ENCODE measurements at regions not wholly inside any gene's neighbourhood (a gene's known extent, or its start where the extent isn't known, plus 50 kb on each side); places are given as distances from the start of the nearest gene placed in this dataset.

GRCh38 chr6:170075659-170076223, 215.1 kb downstream of the DLL1 start:
- Mint-ChIP-seq H3K9me3 (peaks cover 0 to 9% (median 0%) of the 10 kb centered on the region in 9 donors), H3K27ac (no peak overlapping the region), H3K27me3 (peaks cover 0 to 7% (median 2%) of the 10 kb centered on the region in 5 donors), H3K36me3 (peaks cover 0 to 6% (median 0%) of the 10 kb centered on the region in 3 donors), H3K4me1 (peaks cover 0 to 1% (median 0%) of the 10 kb centered on the region in 4 donors), H3K4me3 (no peak overlapping the region)
- POLR2A ChIA-PET: no interaction called here
- ATAC-seq: no peak
- peak in 2 of 10 donors; percentile 12 to 50 for DNase-seq

GRCh38 chr6:170074907-170075306, 216.0 kb downstream of the DLL1 start:
- POLR2A ChIA-PET: no interaction called here
- no peak for ATAC-seq

GRCh38 chr6:170074435-170074834, 216.4 kb downstream of the DLL1 start:
- Mint-ChIP-seq H3K36me3 (peaks cover 0 to 15% (median 2%) of the 10 kb centered on the region in 3 donors), H3K27me3 (peaks cover 0 to 7% (median 2%) of the 10 kb centered on the region in 5 donors), H3K4me3 (no peak overlapping the region), H3K4me1 (peaks cover 0 to 1% (median 0%) of the 10 kb centered on the region in 4 donors), H3K27ac (no peak overlapping the region), H3K9me3 (peaks cover 0 to 21% (median 5%) of the 10 kb centered on the region in 9 donors)
- peak in 1 of 10 donors; percentile 16 for DNase-seq
- POLR2A ChIA-PET: no interaction called here
- no peak for ATAC-seq

More at GRCh38 chr6:170074907-170075306, 216.0 kb downstream of the DLL1 start:
- Mint-ChIP-seq H3K36me3 (peaks cover 0 to 11% (median 0%) of the 10 kb centered on the region in 3 donors), H3K27ac (no peak overlapping the region), H3K9me3 (peaks cover 0 to 17% (median under 1%) of the 10 kb centered on the region in 9 donors), H3K4me3 (no peak overlapping the region), H3K4me1 (peaks cover 0 to 1% (median 0%) of the 10 kb centered on the region in 4 donors), H3K27me3 (peaks cover 0 to 7% (median 2%) of the 10 kb centered on the region in 5 donors)
- peak in 2 of 10 donors; percentile 8 to 55 for DNase-seq

- Mint-ChIP-seq H3K27me3 (peaks cover 0 to 7% (median 2%) of the 10 kb centered on the region in 5 donors), H3K36me3 (peaks cover 0 to 18% (median 2%) of the 10 kb centered on the region in 3 donors), H3K4me1 (peaks cover 0 to 1% (median 0%) of the 10 kb centered on the region in 4 donors), H3K4me3 (no peak overlapping the region), H3K27ac (no peak overlapping the region), H3K9me3 (peaks cover 0 to 18% (median 8%) of the 10 kb centered on the region in 9 donors)
- ATAC-seq: no peak
- POLR2A ChIA-PET: no interaction called here
- peak in 2 of 10 donors; percentile 9 to 56 for DNase-seq
These were observed 217.0 kb downstream of the DLL1 start for GRCh38 chr6:170073846-170074245.

GRCh38 chr6:170072246-170072645, 218.6 kb downstream of the DLL1 start:
- H3K4me1 Mint-ChIP-seq: peaks cover 0 to 3% (median 0%) of the 10 kb centered on the region in 4 donors

GRCh38 chr6:170069611-170070010, 221.3 kb downstream of the DLL1 start:
- Mint-ChIP-seq H3K4me1 (peaks cover 0 to 2% (median 0%) of the 10 kb centered on the region in 4 donors), H3K4me3 (no peak overlapping the region), H3K9me3 (peaks cover 0 to 16% (median 8%) of the 10 kb centered on the region in 9 donors), H3K36me3 (peaks cover 0 to 18% (median 2%) of the 10 kb centered on the region in 3 donors), H3K27ac (peak overlapping the region in 1 of 10 donors; percentile 39), H3K27me3 (peaks cover 0 to 7% (median 2%) of the 10 kb centered on the region in 5 donors)
- POLR2A ChIA-PET: no interaction called here
- ATAC-seq: no peak
- DNase-seq: no peak

More at GRCh38 chr6:170072246-170072645, 218.6 kb downstream of the DLL1 start:
- DNase-seq: no peak
- peaks cover 0 to 16% (median 8%) of the 10 kb centered on the region in 9 donors for H3K9me3 Mint-ChIP-seq
- H3K27ac Mint-ChIP-seq: no peak overlapping the region
- POLR2A ChIA-PET: no interaction called here
- peaks cover 0 to 18% (median 2%) of the 10 kb centered on the region in 3 donors for H3K36me3 Mint-ChIP-seq
- ATAC-seq: no peak
- H3K4me3 Mint-ChIP-seq: no peak overlapping the region
- peaks cover 0 to 7% (median 2%) of the 10 kb centered on the region in 5 donors for H3K27me3 Mint-ChIP-seq

- POLR2A ChIA-PET: no interaction called here
- Mint-ChIP-seq H3K36me3 (peaks cover 0 to 18% (median 2%) of the 10 kb centered on the region in 3 donors), H3K27me3 (peaks cover 0 to 7% (median 2%) of the 10 kb centered on the region in 5 donors), H3K27ac (no peak overlapping the region), H3K4me1 (peaks cover 0 to 2% (median 0%) of the 10 kb centered on the region in 4 donors), H3K9me3 (peaks cover 0 to 16% (median 8%) of the 10 kb centered on the region in 9 donors), H3K4me3 (no peak overlapping the region)
- peak in 1 of 10 donors; percentile 48 for DNase-seq
- no peak for ATAC-seq
These were observed 222.4 kb downstream of the DLL1 start for GRCh38 chr6:170068496-170068895.

GRCh38 chr6:170067923-170068360, 222.9 kb downstream of the DLL1 start:
- no peak overlapping the region for H3K27ac Mint-ChIP-seq
- peaks cover 0 to 18% (median 2%) of the 10 kb centered on the region in 3 donors for H3K36me3 Mint-ChIP-seq
- peaks cover 0 to 2% (median 0%) of the 10 kb centered on the region in 4 donors for H3K4me1 Mint-ChIP-seq
- H3K9me3 Mint-ChIP-seq: peaks cover 0 to 16% (median 8%) of the 10 kb centered on the region in 9 donors
- no peak for ATAC-seq
- DNase-seq: peak in 2 of 10 donors; percentile 7 to 28
- POLR2A ChIA-PET: no interaction called here
- H3K4me3 Mint-ChIP-seq: no peak overlapping the region
- peaks cover 0 to 6% (median 1%) of the 10 kb centered on the region in 5 donors for H3K27me3 Mint-ChIP-seq

- Mint-ChIP-seq H3K27ac (peak overlapping the region in 1 of 10 donors; percentile 71), H3K4me3 (no peak overlapping the region), H3K36me3 (peaks cover 0 to 18% (median 2%) of the 10 kb centered on the region in 3 donors), H3K27me3 (peaks cover 0 to 5% (median 1%) of the 10 kb centered on the region in 5 donors), H3K4me1 (peaks cover 0 to 2% (median 0%) of the 10 kb centered on the region in 4 donors), H3K9me3 (peaks cover 0 to 16% (median 8%) of the 10 kb centered on the region in 9 donors)
- ATAC-seq (no peak), DNase-seq (peak in 1 of 10 donors; percentile 7)
- POLR2A ChIA-PET: no interaction called here
These were observed 223.7 kb downstream of the DLL1 start for GRCh38 chr6:170067181-170067641.

GRCh38 chr6:170066679-170067078, 224.2 kb downstream of the DLL1 start:
- peak in 1 of 10 donors; percentile 6 for DNase-seq
- POLR2A ChIA-PET: no interaction called here
- peaks cover 0 to 16% (median 8%) of the 10 kb centered on the region in 9 donors for H3K9me3 Mint-ChIP-seq
- H3K4me1 Mint-ChIP-seq: peaks cover 0 to 2% (median 0%) of the 10 kb centered on the region in 4 donors
- no peak for ATAC-seq
- no peak overlapping the region for H3K4me3 Mint-ChIP-seq
- H3K27me3 Mint-ChIP-seq: peaks cover 0 to 3% (median 0%) of the 10 kb centered on the region in 5 donors
- H3K27ac Mint-ChIP-seq: peak overlapping the region in 1 of 10 donors; percentile 71
- H3K36me3 Mint-ChIP-seq: peaks cover 0 to 14% (median 2%) of the 10 kb centered on the region in 3 donors

- H3K9me3 Mint-ChIP-seq: no peaks in the 10 kb centered on the region
- no peaks in the 10 kb centered on the region for H3K36me3 Mint-ChIP-seq
- no peak overlapping the region for H3K4me3 Mint-ChIP-seq
- H3K27me3 Mint-ChIP-seq: peaks cover 0 to 3% (median 0%) of the 10 kb centered on the region in 5 donors
- DNase-seq (peak in 2 of 10 donors; percentile 10 to 30), ATAC-seq (no peak)
- no peak overlapping the region for H3K27ac Mint-ChIP-seq
- peaks cover 0 to 2% (median 0%) of the 10 kb centered on the region in 4 donors for H3K4me1 Mint-ChIP-seq
- POLR2A ChIA-PET: no interaction called here
These were observed 226.9 kb downstream of the DLL1 start for GRCh38 chr6:170063851-170064602.

- Mint-ChIP-seq H3K27me3 (peaks cover 0 to 3% (median 0%) of the 10 kb centered on the region in 5 donors), H3K36me3 (no peaks in the 10 kb centered on the region), H3K9me3 (no peaks in the 10 kb centered on the region), H3K4me1 (peaks cover 0 to 2% (median 0%) of the 10 kb centered on the region in 4 donors), H3K27ac (no peak overlapping the region), H3K4me3 (no peak overlapping the region)
- POLR2A ChIA-PET: no interaction called here
- DNase-seq (peak in 2 of 10 donors; percentile 9 to 23), ATAC-seq (no peak)
These were observed 227.4 kb downstream of the DLL1 start for GRCh38 chr6:170063431-170063830.

Measured in naive thymus-derived CD8-positive, alpha-beta T cell (primary cell).